Iris pigment epithelial cell (primary cell): ENCODE measurements at regions not wholly inside any gene's neighbourhood (a gene's known extent, or its start where the extent isn't known, plus 50 kb on each side); places are given as distances from the start of the nearest gene placed in this dataset.
A peak's percentile ranks its signal among the peaks of the same experiment; 100 is the strongest.
"Not testable (repeated sequence)": the region's sequence is repeated elsewhere in the genome, so short reads cannot be mapped to it uniquely, and the experiment has no call there.

ENCODE experiments used
- DNase-seq: peaks from one replicate; pipeline ENCODE4 v3.0.0-alpha.2; 2011; ENCODE audit warnings: low read depth

GRCh38 chr13:38159710-38160109, 189.9 kb upstream of the UFM1 start:
- DNase-seq, result no peak

DNA sequence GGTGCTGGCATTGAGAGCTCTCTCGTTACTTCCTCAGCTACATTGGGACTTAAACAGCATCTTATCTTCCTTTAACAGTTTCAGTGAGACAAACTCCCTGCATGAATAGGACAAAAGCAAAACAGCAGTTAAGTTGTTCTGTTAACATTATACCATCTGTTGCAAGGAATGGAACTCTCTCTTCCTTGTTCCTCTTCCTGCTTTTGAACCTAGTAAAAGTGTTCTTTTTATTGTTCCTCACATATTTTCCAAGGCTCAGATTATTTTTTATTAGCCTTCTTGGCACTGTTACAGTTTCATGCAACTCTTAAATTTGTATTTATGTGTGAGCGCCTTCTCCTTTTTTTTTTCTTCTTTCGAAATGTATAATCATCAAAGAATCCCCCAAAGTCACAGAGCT, 202.6 kb upstream of the UFM1 start:
- DNase-seq, result no peak

DNA sequence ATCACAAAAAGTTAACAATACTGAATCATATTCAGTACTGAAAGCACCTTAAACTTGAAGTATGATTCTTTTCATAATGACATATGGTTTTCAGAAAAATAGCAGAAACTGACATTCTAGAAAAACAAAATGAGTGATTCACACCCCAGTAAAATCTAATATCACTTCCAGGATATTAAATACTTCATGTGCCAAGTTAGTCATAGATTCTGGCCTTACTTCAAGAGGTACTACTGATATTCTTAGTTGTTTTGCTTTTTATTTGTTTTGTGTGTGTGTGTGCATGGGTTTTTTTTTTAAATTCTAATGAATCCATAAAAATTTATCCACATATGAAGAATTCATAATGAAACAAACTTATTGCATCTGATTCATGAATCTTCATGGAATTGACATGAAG, 207.9 kb upstream of the UFM1 start:
- peak; percentile 48 for DNase-seq

- no peak for DNase-seq
These were observed 214.1 kb upstream of the UFM1 start for GRCh38 chr13:38135592-38135991.

GRCh38 chr13:38121267-38121666, 228.4 kb upstream of the UFM1 start:
- DNase-seq, result no peak

DNA sequence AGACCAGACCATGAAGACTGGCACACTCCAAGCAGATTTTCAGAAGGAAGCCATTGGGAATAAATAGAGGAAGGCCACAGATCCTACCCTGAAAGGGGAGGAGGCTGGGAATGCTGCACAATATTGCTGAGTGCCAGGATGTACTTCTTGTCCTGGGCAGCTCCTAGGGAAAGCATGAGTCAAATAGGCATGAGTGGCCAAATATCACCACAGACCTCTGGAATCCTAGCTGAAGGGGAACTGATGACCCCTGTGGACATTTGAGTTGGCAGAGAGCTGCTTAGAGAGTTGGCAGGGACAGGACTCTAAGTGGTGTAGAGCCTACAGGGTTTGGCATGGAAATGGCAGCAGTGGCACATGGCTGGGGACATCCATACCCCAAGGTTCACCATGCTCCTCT, 234.3 kb upstream of the TRPC4 start:
- peak; percentile 3 for DNase-seq

DNA sequence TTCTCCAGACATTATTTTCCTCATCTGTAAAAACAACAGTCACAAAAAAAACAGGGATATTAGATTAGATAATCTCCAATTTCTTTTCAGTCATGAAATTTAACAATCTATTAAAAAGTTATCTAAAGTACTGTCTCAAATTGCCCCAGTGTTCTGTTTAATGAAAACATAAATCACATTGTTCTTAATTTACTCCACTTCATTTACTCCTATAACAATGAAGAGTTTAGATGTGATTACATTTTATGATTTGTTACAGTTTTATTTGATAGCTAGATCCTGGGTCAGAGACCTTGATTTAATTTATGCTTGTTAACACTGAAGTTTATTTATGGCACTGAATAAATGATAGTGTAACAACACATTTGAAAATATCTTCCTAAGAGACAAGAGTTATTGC, 230.2 kb upstream of the TRPC4 start:
- no peak for DNase-seq

GRCh38 chr13:38093425-38093824, 223.9 kb upstream of the TRPC4 start:
- no peak for DNase-seq

GRCh38 chr13:38090913-38091312, 221.3 kb upstream of the TRPC4 start:
- DNase-seq, result no peak

GRCh38 chr13:38086721-38087120, 217.1 kb upstream of the TRPC4 start:
- no peak for DNase-seq

DNA sequence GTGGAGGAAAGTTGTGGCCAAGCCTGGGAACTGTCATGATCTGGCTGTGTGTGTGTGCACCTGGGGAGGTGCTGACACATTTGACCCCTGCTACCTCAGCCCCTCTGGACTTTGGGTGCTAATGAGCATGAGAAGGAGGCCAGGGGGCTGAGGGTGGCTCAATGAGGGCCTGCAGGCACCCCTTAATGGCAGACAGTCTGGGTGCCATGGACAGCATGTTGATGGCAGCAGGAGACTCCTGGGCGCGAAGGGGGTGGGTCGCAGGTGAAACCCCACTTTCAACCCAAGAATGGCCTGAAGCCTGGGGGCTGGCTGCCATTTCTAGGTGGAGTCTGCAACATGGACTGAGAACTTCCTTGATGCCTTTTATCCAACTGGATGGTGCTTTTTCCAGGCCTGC, 216.4 kb upstream of the TRPC4 start:
- no peak for DNase-seq

GRCh38 chr13:38073931-38074330, 204.4 kb upstream of the TRPC4 start:
- no peak for DNase-seq

DNA sequence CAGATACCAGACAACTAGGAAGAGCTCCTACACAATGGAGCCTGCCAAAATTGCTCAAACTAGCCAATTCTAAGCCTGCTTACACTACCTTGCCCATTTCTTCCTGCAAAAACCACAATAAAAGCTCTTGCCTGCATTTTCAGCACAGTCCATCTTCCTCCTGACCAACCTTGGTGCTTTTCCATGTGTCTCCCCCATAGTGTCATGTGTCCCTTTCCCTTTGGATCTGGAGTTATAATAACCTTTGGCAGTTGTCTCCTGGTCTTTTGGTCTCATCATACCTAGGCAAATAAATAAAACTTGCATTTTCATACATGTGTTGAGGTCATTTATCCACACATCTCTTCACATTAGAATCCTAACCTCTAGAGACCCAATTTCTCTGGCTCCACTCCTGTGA, 203.1 kb upstream of the TRPC4 start:
- DNase-seq, result no peak

DNA sequence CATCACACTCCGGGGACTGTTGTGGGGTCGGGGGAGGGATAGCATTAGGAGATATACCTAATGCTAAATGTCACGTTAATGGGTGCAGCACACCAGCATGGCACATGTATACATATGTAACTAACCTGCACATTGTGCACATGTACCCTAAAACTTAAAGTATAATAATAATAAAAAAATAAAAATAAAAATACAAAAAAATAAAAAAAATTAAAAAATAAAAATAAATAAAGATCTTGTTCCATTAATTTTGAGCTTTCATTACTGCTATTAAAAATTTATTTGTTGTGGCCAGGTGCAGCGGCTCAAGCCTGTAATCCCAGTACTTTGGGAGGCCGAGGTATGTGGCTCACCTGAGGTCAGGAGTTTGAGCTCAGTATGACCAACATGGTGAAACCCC, 201.8 kb upstream of the TRPC4 start:
- not testable (repeated sequence) for DNase-seq

DNA sequence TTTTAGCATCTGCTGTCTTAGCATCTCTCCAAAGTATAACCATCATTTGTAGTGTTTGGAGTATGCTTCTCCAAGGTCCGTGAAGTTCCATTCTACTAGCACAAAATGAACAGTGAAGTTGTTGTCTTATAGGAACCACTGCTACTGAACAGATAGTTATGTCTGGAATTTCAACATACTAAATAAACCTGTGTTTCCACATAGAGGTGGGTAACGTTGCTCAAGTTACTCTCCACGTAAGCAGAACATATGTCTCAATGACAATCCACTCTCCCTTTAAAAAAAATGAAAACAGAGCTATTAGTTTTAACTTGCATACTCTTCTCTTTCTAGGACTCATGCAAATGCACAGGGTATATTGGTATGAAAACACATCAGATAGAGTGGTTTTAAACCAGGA, 184.3 kb upstream of the TRPC4 start:
- no peak for DNase-seq

GRCh38 chr13:38046049-38046376, 176.4 kb upstream of the TRPC4 start:
- DNase-seq, result no peak

DNA sequence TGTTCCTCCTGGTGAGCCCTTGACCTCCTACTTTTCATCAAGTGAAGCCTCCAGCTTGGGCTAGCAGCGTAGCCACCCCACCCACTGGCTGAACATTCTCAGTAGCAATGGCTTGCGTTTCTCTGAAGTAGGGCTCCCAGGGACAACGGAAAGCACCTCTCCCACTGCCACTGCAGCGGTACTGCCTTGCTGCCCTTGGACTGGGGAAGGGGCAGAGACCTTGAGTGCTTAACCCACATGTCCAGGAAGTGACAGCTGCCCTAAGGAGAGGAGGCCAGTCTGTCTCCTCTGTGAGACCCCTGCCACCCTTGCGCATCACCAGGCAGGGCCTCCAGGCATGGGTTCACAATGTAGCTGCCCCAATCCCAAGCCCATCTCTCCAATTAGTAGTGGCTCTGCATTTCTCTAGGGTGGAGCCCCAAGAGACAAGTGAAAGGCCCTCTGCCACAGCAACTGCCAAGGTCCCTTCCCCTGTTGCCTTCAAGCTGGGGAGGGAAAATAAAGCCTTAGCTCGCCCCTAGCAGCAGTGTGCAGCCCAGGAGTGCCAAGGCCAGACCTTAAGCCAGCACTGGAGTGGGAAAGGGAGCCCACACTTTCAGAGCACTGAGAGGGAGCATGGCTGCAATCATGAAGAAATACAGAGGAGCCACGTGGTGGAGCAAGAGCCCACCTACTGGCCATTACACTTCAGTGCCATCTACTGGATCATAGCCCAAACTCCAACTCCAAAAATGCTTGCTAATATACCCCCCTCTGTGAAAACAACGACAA, 175.9 kb upstream of the TRPC4 start:
- peak; percentile 59 for DNase-seq

DNA sequence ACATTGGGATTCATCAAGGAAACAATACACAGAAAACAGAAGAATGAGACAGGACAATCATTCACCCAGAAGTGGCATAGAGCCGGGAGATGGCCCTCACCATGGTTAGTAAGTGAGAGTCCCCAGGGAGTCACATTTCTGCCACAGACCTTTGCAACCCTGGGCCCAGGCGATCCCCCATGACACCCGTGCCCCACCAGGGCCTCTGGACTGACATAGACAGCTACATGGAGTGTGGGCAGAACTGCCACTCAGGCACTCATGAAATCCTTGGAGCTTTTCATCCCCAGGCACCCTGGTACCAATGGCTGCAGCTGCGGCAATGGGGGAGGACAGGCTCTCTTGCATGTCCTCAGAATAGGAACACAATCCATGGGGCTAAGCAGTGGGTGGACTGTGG, 174.5 kb upstream of the TRPC4 start:
- DNase-seq, result no peak

DNA sequence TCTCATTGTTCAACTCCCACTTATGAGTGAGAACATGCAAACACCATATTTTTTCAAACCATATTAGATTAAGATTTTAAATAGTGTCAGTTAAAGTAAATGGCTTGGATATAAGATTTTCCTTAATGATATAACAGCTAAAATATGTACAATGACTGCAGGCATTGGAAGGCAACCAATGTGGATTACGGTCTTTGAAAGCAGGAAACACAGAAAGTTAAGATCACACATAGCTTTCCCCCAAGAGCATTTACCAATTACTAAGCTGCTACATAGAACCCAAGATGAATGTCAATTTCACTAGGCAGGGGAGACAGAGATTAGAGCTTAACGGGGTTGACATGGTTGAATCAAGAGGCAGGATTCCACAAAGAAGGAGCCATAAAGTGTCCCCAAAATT, 173.2 kb upstream of the TRPC4 start:
- peak; percentile 79 for DNase-seq

- peak; percentile 52 for DNase-seq
These were observed 154.9 kb upstream of the TRPC4 start for GRCh38 chr13:38024431-38024830.

DNA sequence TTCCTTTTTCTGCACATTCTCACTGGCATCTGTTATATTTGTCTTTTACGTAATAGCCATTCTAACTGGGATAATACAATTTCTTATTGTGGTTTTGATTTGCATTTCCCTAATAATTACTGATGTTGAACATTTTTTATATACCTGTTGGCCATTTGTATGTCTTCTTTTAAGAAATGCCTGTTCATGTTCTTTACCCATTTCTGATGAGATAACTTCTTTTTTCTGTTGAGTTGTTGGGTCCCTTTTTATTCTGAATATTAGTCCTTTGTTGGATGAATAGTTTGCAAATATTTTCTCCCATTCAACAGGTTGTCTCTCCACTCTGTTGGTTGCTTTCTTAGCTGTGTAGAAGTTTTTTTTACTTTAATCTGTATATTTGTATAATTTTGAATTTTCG, 147.7 kb upstream of the TRPC4 start:
- DNase-seq, result no peak

DNA sequence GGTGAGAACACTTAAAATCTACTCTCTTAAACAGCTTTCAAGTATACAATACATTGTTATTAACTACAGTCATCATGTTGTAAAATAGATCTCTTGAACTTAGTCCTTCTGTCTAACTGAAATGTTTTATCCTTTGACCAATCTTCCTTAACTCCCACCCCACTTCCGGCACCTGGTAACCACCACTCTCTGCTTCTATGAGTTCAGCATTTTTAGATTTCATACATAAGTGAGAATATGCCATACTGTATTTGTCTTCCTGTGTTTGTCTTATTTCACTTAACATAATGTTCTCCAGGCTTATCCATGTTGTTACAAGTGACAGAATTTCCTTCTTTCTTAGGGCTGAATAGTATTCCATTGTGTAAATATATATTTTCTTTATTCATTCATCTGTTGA, 144.1 kb upstream of the TRPC4 start:
- no peak for DNase-seq

DNA sequence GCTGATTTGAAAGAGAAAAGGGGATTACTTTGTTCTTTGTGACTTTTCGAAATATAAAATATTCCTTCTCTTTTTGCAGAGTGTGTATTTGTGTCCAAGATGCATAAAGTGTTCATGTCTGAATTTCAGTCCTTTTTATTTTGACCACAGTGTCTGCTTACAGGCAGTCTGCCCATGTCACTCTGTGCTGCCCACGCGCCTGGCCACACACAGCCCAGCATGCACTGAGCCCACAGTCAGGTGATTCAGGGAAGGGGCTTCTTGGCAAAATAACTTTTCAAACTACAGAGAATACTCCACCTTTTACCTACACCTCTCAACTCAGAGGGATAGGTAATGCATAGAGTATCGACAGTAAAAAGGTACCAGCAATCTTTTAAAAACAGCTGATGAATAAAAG, 142.5 kb upstream of the TRPC4 start:
- no peak for DNase-seq

GRCh38 chr13:38008636-38009035, 139.1 kb upstream of the TRPC4 start:
- DNase-seq, result peak; percentile 11

GRCh38 chr13:38002606-38003005, 133.0 kb upstream of the TRPC4 start:
- DNase-seq, result no peak
